ENCODE measurements at regions not wholly inside any gene's neighbourhood (a gene's known extent, or its start where the extent isn't known, plus 50 kb on each side); places are given as distances from the start of the nearest gene placed in this dataset.
"Not testable (repeated sequence)": the region's sequence is repeated elsewhere in the genome, so short reads cannot be mapped to it uniquely, and the experiment has no call there.

DNA sequence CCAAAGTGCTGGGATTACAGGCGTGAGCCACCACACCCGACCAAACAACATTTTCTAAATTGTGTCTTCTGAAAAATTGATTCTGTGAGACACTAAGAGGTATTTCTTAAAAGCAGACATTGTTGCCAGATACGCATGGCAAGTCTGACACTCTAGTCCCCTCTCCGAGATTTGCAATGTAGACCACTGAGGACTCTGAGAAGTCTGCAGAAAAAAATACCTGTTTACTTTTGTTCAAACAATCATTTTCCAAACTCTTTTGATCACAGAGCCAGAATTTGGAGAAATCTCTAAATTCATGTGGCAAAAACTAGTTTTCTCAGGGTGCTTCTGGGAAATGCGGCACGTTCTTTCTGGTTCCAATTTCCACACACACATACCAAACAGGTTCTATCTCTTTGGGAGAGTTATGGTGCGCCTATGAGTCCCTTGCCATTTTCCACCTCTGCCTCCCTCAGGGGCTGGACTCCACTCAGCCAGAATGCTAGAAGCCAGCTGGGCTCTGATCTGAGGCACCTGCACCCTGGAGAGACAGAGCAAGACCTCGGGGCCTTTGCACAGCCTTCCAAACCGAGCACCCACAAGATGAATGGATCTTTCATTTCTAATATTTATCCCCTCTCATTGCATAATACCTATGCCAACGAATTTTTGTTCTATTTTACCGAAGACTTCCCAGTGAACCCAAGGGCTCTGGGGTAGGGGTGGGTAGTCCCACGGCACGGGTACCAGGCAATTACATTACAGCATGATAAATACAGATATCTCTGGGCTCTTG lies 152.7 kb downstream of the MYCN start:
- TF ChIP-seq CTCF (IDR thresholded peaks at IDR 0.05; ENCODE audit: unreplicated experiment), result no peak
- peaks cover 8% of the 10 kb centered on the region for H3K27me3 Mint-ChIP-seq (ENCODE audit: unreplicated experiment)
- no peak for DNase-seq (ENCODE audit: low spot score)
- no peaks in the 10 kb centered on the region for H3K36me3 Mint-ChIP-seq (ENCODE audit: low read depth, unreplicated experiment)
- H3K4me3 Mint-ChIP-seq (ENCODE audit: unreplicated experiment), result no peak overlapping the region
- no peak overlapping the region for H3K27ac Mint-ChIP-seq (ENCODE audit: unreplicated experiment)
- no peaks in the 10 kb centered on the region for H3K9me3 Mint-ChIP-seq (ENCODE audit: unreplicated experiment)
- H3K4me1 Mint-ChIP-seq (ENCODE audit: unreplicated experiment), result peaks cover 3% of the 10 kb centered on the region

GRCh38 chr2:16091576-16092282 lies 151.4 kb downstream of the MYCN start:
- Mint-ChIP-seq H3K4me3 (ENCODE audit: unreplicated experiment) (no peak overlapping the region), H3K4me1 (ENCODE audit: unreplicated experiment) (peaks cover 3% of the 10 kb centered on the region), H3K27me3 (ENCODE audit: unreplicated experiment) (peaks cover 8% of the 10 kb centered on the region), H3K27ac (ENCODE audit: unreplicated experiment) (no peak overlapping the region), H3K9me3 (ENCODE audit: unreplicated experiment) (no peaks in the 10 kb centered on the region), H3K36me3 (ENCODE audit: low read depth, unreplicated experiment) (no peaks in the 10 kb centered on the region)
- TF ChIP-seq CTCF (IDR thresholded peaks at IDR 0.05; ENCODE audit: unreplicated experiment), result no peak
- no peak for DNase-seq (ENCODE audit: low spot score)

DNA sequence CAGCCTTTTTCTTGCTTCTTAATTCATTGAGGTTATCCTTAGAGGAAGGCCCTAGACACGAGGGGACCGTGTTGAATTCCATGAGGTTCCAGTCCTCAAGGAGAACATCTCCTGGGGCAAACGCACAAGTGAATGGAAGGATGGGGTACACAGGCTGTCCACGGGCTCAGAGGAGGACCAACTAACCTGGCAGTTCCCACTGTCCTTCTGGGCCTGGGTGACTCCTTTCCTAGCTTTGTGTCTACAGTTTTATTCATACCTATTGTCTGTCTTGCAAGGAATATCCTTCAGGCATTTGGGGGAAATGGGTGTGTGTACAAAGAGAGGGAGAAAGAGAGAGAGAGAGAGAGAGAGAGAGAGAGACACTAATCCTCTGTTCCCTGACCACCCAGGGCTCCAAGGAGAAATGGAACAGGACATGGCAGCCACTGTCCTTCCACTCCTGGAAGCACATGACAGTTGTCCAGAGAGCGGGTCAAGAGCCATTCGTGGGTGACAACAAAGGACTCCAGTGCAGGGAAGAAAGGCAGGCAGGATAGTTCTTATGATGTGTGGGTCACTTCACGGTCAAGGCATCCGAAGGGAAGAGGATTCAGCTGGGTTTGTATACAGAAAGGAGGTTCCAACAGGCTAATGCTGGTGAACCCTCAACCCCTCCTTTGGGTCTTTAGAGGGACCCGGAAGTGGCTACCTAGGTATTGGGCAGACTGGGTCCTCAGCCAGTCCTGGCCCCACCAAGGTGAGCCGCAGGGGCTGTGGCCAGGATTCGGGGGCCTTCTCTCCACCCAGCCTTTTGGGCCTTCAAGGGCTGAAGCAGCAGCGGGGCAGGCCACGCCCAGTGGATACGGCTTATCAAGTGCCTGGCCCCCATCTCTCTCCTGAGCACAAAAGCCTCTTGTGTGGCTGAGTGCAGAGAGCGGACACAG lies 150.6 kb downstream of the MYCN start:
- H3K36me3 Mint-ChIP-seq (ENCODE audit: low read depth, unreplicated experiment), result no peaks in the 10 kb centered on the region
- no peak overlapping the region for H3K27ac Mint-ChIP-seq (ENCODE audit: unreplicated experiment)
- peaks cover 3% of the 10 kb centered on the region for H3K4me1 Mint-ChIP-seq (ENCODE audit: unreplicated experiment)
- H3K9me3 Mint-ChIP-seq (ENCODE audit: unreplicated experiment), result no peaks in the 10 kb centered on the region
- peaks cover 8% of the 10 kb centered on the region for H3K27me3 Mint-ChIP-seq (ENCODE audit: unreplicated experiment)
- no peak overlapping the region for H3K4me3 Mint-ChIP-seq (ENCODE audit: unreplicated experiment)
- TF ChIP-seq CTCF (IDR thresholded peaks at IDR 0.05; ENCODE audit: unreplicated experiment), result no peak
- DNase-seq (ENCODE audit: low spot score), result no peak

- not testable (repeated sequence) for DNase-seq (ENCODE audit: low spot score); H3K4me3 Mint-ChIP-seq (ENCODE audit: unreplicated experiment); H3K27me3 Mint-ChIP-seq (ENCODE audit: unreplicated experiment); H3K27ac Mint-ChIP-seq (ENCODE audit: unreplicated experiment); H3K9me3 Mint-ChIP-seq (ENCODE audit: unreplicated experiment); H3K4me1 Mint-ChIP-seq (ENCODE audit: unreplicated experiment); H3K36me3 Mint-ChIP-seq (ENCODE audit: low read depth, unreplicated experiment)
Observed at GRCh38 chr2:16089491-16089890, 149.1 kb downstream of the MYCN start.

DNA sequence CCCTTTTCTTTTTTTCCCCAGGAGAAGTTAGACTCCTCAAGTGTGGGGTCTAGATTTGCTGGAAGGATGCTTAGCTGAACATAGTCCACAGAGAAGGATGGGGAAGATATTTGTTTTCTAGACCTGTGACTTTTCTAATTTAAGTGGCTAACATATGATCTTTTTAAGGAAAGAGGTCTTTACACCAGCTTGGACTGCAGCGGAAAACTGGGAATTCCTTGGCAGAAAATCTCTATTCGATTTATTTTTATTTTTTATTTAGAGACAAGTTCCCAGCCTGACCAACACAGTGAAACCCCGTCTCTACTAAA lies 148.4 kb downstream of the MYCN start:
- Mint-ChIP-seq H3K4me1 (ENCODE audit: unreplicated experiment) (peaks cover 8% of the 10 kb centered on the region), H3K27ac (ENCODE audit: unreplicated experiment) (no peak overlapping the region), H3K9me3 (ENCODE audit: unreplicated experiment) (no peaks in the 10 kb centered on the region), H3K27me3 (ENCODE audit: unreplicated experiment) (peaks cover 6% of the 10 kb centered on the region), H3K4me3 (ENCODE audit: unreplicated experiment) (no peak overlapping the region), H3K36me3 (ENCODE audit: low read depth, unreplicated experiment) (no peaks in the 10 kb centered on the region)
- TF ChIP-seq CTCF (IDR thresholded peaks at IDR 0.05; ENCODE audit: unreplicated experiment), result no peak
- no peak for DNase-seq (ENCODE audit: low spot score)

Measured in endothelial cell (in vitro differentiated cells).